ENCODE measurements at regions not wholly inside any gene's neighbourhood (a gene's known extent, or its start where the extent isn't known, plus 50 kb on each side); places are given as distances from the start of the nearest gene placed in this dataset.

DNA sequence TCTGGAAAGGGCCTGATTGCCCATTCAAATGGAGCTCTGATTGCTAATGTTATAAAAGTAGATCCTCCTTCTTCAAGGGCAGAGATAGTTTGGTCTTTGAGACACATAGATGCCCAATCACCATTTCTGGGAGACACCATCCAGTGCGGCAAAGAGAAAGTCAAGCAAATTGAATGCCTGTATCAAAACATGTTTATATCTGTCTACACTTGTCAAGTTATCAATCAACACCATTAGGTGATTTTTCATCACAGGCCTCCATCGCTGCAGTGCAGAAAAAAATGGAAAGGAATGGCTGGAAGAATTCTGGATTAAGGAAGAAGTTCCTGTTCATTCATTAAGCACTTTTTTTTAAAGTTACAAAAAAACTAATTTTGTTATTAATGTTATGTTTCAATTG, 54.8 kb upstream of the ZFP64 start:
- TF ChIP-seq, protein P1, sequence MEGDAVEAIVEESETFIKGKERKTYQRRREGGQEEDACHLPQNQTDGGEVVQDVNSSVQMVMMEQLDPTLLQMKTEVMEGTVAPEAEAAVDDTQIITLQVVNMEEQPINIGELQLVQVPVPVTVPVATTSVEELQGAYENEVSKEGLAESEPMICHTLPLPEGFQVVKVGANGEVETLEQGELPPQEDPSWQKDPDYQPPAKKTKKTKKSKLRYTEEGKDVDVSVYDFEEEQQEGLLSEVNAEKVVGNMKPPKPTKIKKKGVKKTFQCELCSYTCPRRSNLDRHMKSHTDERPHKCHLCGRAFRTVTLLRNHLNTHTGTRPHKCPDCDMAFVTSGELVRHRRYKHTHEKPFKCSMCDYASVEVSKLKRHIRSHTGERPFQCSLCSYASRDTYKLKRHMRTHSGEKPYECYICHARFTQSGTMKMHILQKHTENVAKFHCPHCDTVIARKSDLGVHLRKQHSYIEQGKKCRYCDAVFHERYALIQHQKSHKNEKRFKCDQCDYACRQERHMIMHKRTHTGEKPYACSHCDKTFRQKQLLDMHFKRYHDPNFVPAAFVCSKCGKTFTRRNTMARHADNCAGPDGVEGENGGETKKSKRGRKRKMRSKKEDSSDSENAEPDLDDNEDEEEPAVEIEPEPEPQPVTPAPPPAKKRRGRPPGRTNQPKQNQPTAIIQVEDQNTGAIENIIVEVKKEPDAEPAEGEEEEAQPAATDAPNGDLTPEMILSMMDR (IDR thresholded peaks at IDR 0.05), result no peak
- TF ChIP-seq POLR2A (IDR thresholded peaks at IDR 0.05), result no peak
- TF ChIP-seq EP300 (IDR thresholded peaks at IDR 0.05), result no peak

All from tibial nerve (tissue), 4 donors.